ENCODE measurements at regions not wholly inside any gene's neighbourhood (a gene's known extent, or its start where the extent isn't known, plus 50 kb on each side); places are given as distances from the start of the nearest gene placed in this dataset.

- DNase-seq (ENCODE audit: low spot score in 2 of 2): no peak
- intact Hi-C loops (cut with DNase I; ENCODE audit: low total_unique reads): no loop called here
- TF ChIP-seq POLR2A (IDR thresholded peaks at IDR 0.05): no peak
- H3K4me3 ChIP-seq (ENCODE audit: low read depth, poor library complexity, severe bottlenecking): no peak overlapping the region
- 91 to 100% methylated on average over 4 to 8 of the region's 9 CpGs for WGBS, 2 donors
These were observed 1673.2 kb downstream of the LRRC4C start for GRCh38 chr11:39786281-39786680.

GRCh38 chr11:39784873-39785272, 1674.6 kb downstream of the LRRC4C start:
- DNase-seq (ENCODE audit: low spot score in 2 of 2): no peak
- WGBS, 2 donors: 85 to 92% methylated on average over 5 of the region's 5 CpGs
- H3K4me3 ChIP-seq (ENCODE audit: low read depth, poor library complexity, severe bottlenecking): no peak overlapping the region
- TF ChIP-seq POLR2A (IDR thresholded peaks at IDR 0.05) (no peak), CTCF (IDR thresholded peaks at IDR 0.05) (no peak)
- intact Hi-C loops (cut with DNase I; ENCODE audit: low total_unique reads): no loop called here

- H3K4me3 ChIP-seq (ENCODE audit: low read depth, poor library complexity, severe bottlenecking): no peak overlapping the region
- intact Hi-C loops (cut with DNase I; ENCODE audit: low total_unique reads): no loop called here
- DNase-seq (ENCODE audit: low spot score in 2 of 2): no peak
- WGBS, 2 donors: 63 to 71% methylated on average over 3 of the region's 3 CpGs
- TF ChIP-seq POLR2A (IDR thresholded peaks at IDR 0.05) (no peak), CTCF (IDR thresholded peaks at IDR 0.05) (no peak)
These were observed 1679.3 kb downstream of the LRRC4C start for GRCh38 chr11:39780131-39780530.

- intact Hi-C loops (cut with DNase I; ENCODE audit: low total_unique reads): no loop called here
- WGBS, 2 donors: 58 to 60% methylated on average over 3 of the region's 3 CpGs
- TF ChIP-seq CTCF (IDR thresholded peaks at IDR 0.05) (no peak), POLR2A (IDR thresholded peaks at IDR 0.05) (no peak)
- no peak overlapping the region for H3K4me3 ChIP-seq (ENCODE audit: low read depth, poor library complexity, severe bottlenecking)
- no peak for DNase-seq (ENCODE audit: low spot score in 2 of 2)
These were observed 1682.4 kb downstream of the LRRC4C start for GRCh38 chr11:39777035-39777434.

- intact Hi-C loops (cut with DNase I; ENCODE audit: low total_unique reads): no loop called here
- WGBS, 2 donors: 96 to 100% methylated on average over 1 of the region's 1 CpG
- DNase-seq (ENCODE audit: low spot score in 2 of 2): no peak
- H3K4me3 ChIP-seq (ENCODE audit: low read depth, poor library complexity, severe bottlenecking): no peak overlapping the region
- TF ChIP-seq CTCF (IDR thresholded peaks at IDR 0.05) (no peak), POLR2A (IDR thresholded peaks at IDR 0.05) (no peak)
These were observed 1686.8 kb downstream of the LRRC4C start for GRCh38 chr11:39772525-39773137.

GRCh38 chr11:39768214-39768613, 1691.2 kb downstream of the LRRC4C start:
- DNase-seq (ENCODE audit: low spot score in 2 of 2): no peak
- TF ChIP-seq CTCF (IDR thresholded peaks at IDR 0.05) (no peak), POLR2A (IDR thresholded peaks at IDR 0.05) (no peak)
- intact Hi-C loops (cut with DNase I; ENCODE audit: low total_unique reads): no loop called here
- H3K4me3 ChIP-seq (ENCODE audit: low read depth, poor library complexity, severe bottlenecking): no peak overlapping the region
- 64 to 79% methylated on average over 1 of the region's 1 CpG for WGBS, 2 donors

All from lower leg skin (tissue), 4 donors.